Endodermal cell (in vitro differentiated cells): ENCODE measurements at regions not wholly inside any gene's neighbourhood (a gene's known extent, or its start where the extent isn't known, plus 50 kb on each side); places are given as distances from the start of the nearest gene placed in this dataset.

Experiments
- DNase-seq: peaks from one replicate; pipeline ENCODE4 v3.0.0-alpha.2; 2017
- H3K27ac ChIP-seq: 2 replicates; pipeline ENCODE4 v1.5.1; 2013; ENCODE audit warnings: mild to moderate bottlenecking, low read depth, low read length, moderate library complexity
- H3K27me3 ChIP-seq: 2 replicates; pipeline ENCODE4 v1.6.1; 2013; ENCODE audit warnings: mild to moderate bottlenecking, low read length, moderate library complexity; ENCODE audit not compliant: insufficient read depth, control insufficient read depth, poor library complexity, severe bottlenecking
- H3K36me3 ChIP-seq: 2 replicates; pipeline ENCODE4 v1.7.0; 2013; ENCODE audit warnings: mild to moderate bottlenecking, low read length, moderate library complexity; ENCODE audit not compliant: control insufficient read depth, insufficient read depth
- H3K4me1 ChIP-seq: one replicate; pipeline ENCODE4 v1.7.0; 2013; ENCODE audit warnings: low read length; ENCODE audit not compliant: control insufficient read depth, insufficient read depth
- H3K4me3 ChIP-seq: 2 replicates; pipeline ENCODE4 v1.5.1; 2013; ENCODE audit warnings: mild to moderate bottlenecking, low read length, moderate library complexity
- H3K9ac ChIP-seq: 2 replicates; pipeline ENCODE4 v1.6.1; 2013; ENCODE audit warnings: mild to moderate bottlenecking, low read length, moderate library complexity; ENCODE audit not compliant: poor library complexity, severe bottlenecking; ENCODE audit errors: extremely low read depth
- H3K9me3 ChIP-seq: 2 replicates; pipeline ENCODE4 v1.6.1; 2013; ENCODE audit warnings: mild to moderate bottlenecking, low read length, moderate library complexity; ENCODE audit not compliant: control insufficient read depth
- H3K27ac Mint-ChIP-seq: 2 replicates; pipeline ENCODE4 v1.8.0; 2020; ENCODE audit warnings: mixed read lengths
- H3K27me3 Mint-ChIP-seq: 2 replicates; pipeline ENCODE4 v1.8.0; 2021; ENCODE audit warnings: mild to moderate bottlenecking, mixed read lengths; ENCODE audit not compliant: insufficient read depth
- H3K36me3 Mint-ChIP-seq: 2 replicates; pipeline ENCODE4 v1.8.0; 2020; ENCODE audit warnings: low read depth, mixed read lengths
- H3K4me1 Mint-ChIP-seq: 2 replicates; pipeline ENCODE4 v1.8.0; 2020; ENCODE audit warnings: mixed read lengths
- H3K4me3 Mint-ChIP-seq: 2 replicates; pipeline ENCODE4 v1.8.0; 2020; ENCODE audit warnings: mild to moderate bottlenecking, moderate library complexity, mixed read lengths
- H3K9me3 Mint-ChIP-seq: 2 replicates; pipeline ENCODE4 v1.8.0; 2020; ENCODE audit warnings: mild to moderate bottlenecking, mixed read lengths
- WGBS, 2 experiments: methylation state at CpG; one replicate each; pipeline versions ENCODE4 v1.1.5 to v1.1.7; 2013; ENCODE audit warnings: missing lambda C conversion rate in 2 of 2, mixed read lengths in 1 of 2; ENCODE audit not compliant: insufficient coverage in 1 of 2, insufficient read length in 1 of 2; 5-methylcytosine and 5-hydroxymethylcytosine counted together
- TF ChIP-seq, protein P1 (sequence below): fragments of 200-600 bp; sonication (generic); conservative IDR thresholded peaks from 2 replicates; pipeline ENCODE4 v1.5.0; 2021; ENCODE audit warnings: antibody characterized with exemption, mild to moderate bottlenecking

DNA sequence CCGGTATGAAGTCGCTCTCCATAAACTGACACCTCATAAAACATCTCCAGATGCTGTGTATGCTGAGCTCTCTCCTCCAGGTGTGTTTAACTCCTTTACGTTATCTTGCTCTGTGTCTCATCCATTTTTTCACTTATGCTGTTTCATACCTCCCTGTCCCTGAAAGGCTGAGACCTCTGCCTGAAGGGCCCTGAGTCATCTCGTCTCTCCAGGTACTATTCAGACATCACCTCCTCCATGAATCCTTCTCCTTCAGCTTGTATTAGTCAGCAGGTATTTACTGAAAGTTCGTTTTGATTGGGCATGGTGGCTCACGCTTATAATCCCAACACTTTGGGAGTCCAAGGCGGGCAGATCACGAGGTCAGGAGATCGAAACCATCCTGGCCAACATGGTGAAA, 244.5 kb upstream of the EPHA4 start:
- Histone ChIP-seq H3K27me3 (no peaks in the 10 kb centered on the region), H3K27ac (no peak overlapping the region), H3K4me3 (no peak overlapping the region), H3K9me3 (peaks cover 16% of the 10 kb centered on the region), H3K36me3 (no peaks in the 10 kb centered on the region), H3K4me1 (no peaks in the 10 kb centered on the region), H3K9ac (no peak overlapping the region)
- DNase-seq, result no peak
- 93% methylated on average over 9 of the region's 9 CpGs for WGBS, 2 experiments
- no peak overlapping the region for H3K4me3 Mint-ChIP-seq
- TF ChIP-seq, protein P1, sequence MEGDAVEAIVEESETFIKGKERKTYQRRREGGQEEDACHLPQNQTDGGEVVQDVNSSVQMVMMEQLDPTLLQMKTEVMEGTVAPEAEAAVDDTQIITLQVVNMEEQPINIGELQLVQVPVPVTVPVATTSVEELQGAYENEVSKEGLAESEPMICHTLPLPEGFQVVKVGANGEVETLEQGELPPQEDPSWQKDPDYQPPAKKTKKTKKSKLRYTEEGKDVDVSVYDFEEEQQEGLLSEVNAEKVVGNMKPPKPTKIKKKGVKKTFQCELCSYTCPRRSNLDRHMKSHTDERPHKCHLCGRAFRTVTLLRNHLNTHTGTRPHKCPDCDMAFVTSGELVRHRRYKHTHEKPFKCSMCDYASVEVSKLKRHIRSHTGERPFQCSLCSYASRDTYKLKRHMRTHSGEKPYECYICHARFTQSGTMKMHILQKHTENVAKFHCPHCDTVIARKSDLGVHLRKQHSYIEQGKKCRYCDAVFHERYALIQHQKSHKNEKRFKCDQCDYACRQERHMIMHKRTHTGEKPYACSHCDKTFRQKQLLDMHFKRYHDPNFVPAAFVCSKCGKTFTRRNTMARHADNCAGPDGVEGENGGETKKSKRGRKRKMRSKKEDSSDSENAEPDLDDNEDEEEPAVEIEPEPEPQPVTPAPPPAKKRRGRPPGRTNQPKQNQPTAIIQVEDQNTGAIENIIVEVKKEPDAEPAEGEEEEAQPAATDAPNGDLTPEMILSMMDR, result no peak
- H3K27ac Mint-ChIP-seq, result no peak overlapping the region
- H3K27me3 Mint-ChIP-seq, result peaks cover 2% of the 10 kb centered on the region
- H3K4me1 Mint-ChIP-seq, result no peaks in the 10 kb centered on the region
- H3K9me3 Mint-ChIP-seq, result peaks cover 12% of the 10 kb centered on the region
- H3K36me3 Mint-ChIP-seq, result no peaks in the 10 kb centered on the region

- Histone ChIP-seq H3K27ac (peak overlapping the region; percentile 48), H3K36me3 (no peaks in the 10 kb centered on the region), H3K4me1 (peaks cover 7% of the 10 kb centered on the region), H3K9ac (no peak overlapping the region), H3K4me3 (no peak overlapping the region), H3K9me3 (peaks cover 7% of the 10 kb centered on the region), H3K27me3 (no peaks in the 10 kb centered on the region)
- Mint-ChIP-seq H3K4me3 (no peak overlapping the region), H3K9me3 (peaks cover 3% of the 10 kb centered on the region), H3K27me3 (peaks cover 5% of the 10 kb centered on the region), H3K4me1 (peaks cover 17% of the 10 kb centered on the region), H3K36me3 (no peaks in the 10 kb centered on the region), H3K27ac (no peak overlapping the region)
- DNase-seq, result no peak
- TF ChIP-seq, protein P1, result no peak
Measured at GRCh38 chr2:221810650-221811049, 238.5 kb upstream of the EPHA4 start.

DNA sequence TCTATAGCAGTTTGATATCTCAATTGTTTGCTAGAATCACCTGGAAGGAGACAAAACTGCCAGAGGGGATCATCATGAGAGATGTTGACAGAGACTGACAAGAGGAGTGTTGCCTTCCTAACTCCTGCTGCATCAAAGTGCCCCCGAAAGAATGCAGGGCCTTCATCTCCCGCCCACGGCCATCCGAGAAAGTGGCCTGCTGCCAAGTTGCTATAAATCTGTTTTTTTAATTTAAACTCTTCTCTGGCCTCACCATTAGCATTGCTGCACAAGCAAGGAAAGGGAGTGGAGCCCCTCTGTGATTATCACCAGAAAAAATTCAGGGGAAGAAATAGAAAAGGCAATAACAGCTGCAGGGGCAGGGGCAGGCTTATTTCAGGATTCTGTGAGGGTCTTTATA, 238.1 kb upstream of the EPHA4 start:
- Histone ChIP-seq H3K9me3 (peaks cover 3% of the 10 kb centered on the region), H3K27me3 (no peaks in the 10 kb centered on the region), H3K27ac (peak overlapping the region; percentile 48), H3K4me1 (peaks cover 7% of the 10 kb centered on the region), H3K36me3 (no peaks in the 10 kb centered on the region), H3K9ac (no peak overlapping the region), H3K4me3 (no peak overlapping the region)
- Mint-ChIP-seq H3K4me1 (peaks cover 20% of the 10 kb centered on the region), H3K27me3 (peaks cover 5% of the 10 kb centered on the region), H3K9me3 (peaks cover 3% of the 10 kb centered on the region), H3K4me3 (no peak overlapping the region), H3K36me3 (no peaks in the 10 kb centered on the region), H3K27ac (no peak overlapping the region)
- 73 to 80% methylated on average over 2 to 4 of the region's 4 CpGs for WGBS, 2 experiments
- TF ChIP-seq, protein P1, result no peak
- DNase-seq, result no peak
